Stimulated activated naive CD4-positive, alpha-beta T cell treated with Interleukin-2 at 50 U/mL for 16 hours (primary cell): ENCODE measurements at regions not wholly inside any gene's neighbourhood (a gene's known extent, or its start where the extent isn't known, plus 50 kb on each side); places are given as distances from the start of the nearest gene placed in this dataset.
"Not testable (repeated sequence)": the region's sequence is repeated elsewhere in the genome, so short reads cannot be mapped to it uniquely, and the experiment has no call there.

Experiments used
- DNase-seq: peaks from one replicate; lab custom pipeline; 2025; lab: John Stamatoyannopoulos, UW

DNA sequence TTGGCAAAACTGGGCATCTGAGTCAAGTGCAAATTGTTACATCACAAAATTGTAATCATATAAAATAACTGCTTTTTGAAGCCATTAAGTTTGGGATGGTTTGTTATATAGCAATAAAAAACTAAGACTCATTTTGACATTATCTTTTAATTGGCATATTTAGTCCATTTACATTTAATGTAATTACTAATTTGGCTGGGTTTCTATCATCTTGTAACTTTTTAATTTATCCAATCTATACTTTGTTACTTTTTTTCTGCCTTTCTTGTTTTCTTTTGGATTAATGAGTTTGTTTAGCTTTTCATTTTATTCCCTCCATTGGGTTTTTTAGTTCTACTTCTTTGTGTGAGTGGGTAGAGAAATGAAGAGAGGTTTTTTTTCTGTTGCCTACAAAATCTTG lies 76.3 kb downstream of the DRAM2 start:
- DNase-seq, result no peak

DNA sequence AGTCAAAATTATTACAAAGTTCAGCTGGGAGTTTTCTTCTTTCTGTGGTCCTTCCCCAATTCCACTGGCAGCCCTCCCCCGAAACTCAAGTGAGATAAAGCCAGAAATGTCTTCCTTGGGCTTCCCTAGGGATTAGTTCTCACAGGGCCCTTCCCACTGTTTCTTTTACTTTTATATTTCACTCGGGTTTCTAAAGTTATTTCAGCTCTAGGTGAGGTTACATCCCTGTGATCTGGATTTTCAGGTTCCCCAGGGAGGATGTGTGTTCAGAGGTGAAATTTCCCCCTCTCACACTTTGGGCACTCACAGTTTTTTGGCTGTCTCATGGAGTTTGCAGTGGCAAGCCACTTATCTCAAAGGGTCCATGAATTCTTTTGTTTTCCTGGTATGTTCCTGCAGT lies 77.3 kb downstream of the DRAM2 start:
- DNase-seq, result no peak

DNA sequence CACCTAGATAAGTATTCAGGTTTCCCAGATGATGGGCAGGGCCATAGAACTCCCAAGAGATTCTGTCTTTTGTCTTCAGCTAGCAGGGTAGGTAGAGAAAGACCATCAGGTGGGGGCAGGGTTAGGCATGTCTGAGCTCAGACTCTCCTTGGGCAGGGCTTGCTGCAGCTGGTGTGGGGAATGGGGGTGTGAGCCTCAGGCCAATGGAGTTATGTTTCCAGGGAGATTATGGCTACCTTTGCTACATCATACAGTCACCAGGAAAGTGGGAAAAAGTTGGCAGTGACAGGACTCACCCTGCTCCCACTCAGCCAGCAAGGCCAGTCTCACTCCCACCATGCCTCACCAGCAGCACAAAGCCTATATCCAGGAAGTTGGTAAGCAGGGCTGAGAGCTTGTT lies 77.8 kb downstream of the DRAM2 start:
- no peak for DNase-seq

DNA sequence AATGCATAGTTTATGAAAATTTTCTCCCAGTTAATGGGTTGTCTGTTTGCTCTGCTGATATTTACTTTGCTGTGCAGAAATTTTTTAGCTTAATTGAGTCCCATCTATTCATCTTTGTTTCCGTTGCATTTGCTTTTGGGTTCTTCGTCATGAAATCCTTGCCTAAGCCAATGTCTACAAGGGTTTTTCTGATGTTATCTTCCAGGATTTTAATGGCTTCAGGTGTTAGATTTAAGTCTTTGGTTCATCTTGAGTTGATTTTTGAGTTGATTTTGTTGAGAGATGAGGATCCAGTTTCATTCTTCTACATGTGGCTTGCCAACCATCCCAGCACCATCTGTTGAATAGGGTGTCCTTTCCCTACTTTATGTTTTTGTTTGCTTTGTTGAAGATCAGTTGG lies 85.2 kb downstream of the DRAM2 start:
- DNase-seq, result no peak

DNA sequence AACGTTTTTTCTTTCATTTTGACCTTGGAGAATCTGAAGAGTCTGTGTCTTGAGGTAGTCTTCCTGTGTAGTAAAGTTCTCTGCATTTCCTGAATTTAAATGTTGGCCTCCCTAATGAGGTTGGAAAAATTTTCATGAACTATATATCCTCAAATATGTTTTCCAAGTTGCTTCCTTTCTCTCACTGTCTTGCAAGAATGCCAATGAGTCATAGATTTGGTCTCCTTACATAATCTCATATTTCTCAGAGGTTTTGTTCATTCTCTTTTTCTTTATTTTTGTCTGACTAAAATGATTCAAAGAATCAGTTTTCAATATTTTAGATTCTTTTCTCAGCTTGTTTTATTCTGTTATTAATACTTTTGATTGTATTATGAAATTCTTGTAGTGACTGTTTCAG lies 87.6 kb downstream of the DRAM2 start:
- no peak for DNase-seq

DNA sequence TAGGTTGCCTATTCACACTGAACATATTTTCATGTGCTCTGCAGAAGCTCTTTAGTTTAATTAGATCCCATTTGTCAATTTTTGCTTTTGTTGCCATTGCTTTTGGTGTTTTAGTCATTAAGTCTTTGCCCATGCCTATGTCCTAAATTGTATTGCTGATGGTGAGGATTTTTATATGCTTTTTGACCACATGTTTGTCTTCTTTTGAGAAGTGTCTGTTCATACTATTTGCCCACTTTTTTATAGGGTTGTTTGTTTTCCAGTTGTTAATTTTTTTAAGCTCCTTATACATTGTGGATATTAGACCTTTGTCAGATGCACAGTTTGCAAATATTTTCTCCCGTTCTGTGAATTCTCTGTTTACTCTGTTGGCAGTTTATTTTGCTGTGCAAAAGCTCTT lies 84.5 kb upstream of the LRIF1 start:
- DNase-seq, result not testable (repeated sequence)

DNA sequence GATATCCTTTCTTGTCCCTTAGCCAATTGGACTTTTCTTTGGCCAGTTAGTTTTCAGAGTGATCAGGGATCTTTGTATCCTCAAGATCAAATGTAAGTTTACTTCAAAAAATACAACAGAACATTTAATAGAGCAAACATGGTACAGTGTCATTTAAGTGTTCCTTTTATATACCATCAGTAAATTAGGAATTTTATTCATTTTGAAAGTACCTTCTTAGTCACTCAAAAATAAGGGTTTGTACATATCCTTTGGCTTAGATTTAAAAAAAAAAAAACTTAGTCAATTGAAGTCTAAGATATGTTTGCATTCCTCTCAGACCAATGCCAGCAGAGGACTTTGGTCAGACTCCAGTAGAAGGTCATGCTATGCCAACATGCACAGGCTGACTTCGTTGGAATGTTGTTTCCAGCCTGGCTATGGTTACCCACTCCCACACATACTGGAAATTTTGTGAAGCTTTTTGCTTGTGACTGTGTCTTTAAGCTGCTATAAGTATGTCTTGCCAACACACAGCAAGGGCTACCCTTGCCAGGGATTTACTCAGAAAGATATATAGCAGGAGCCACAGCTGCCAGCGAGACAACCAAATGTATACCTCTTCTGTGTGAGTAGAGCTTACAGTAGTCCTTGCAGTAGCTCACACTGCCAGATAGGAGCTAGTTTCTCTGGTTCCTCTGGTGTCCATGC lies 81.5 kb upstream of the LRIF1 start:
- DNase-seq, result no peak

DNA sequence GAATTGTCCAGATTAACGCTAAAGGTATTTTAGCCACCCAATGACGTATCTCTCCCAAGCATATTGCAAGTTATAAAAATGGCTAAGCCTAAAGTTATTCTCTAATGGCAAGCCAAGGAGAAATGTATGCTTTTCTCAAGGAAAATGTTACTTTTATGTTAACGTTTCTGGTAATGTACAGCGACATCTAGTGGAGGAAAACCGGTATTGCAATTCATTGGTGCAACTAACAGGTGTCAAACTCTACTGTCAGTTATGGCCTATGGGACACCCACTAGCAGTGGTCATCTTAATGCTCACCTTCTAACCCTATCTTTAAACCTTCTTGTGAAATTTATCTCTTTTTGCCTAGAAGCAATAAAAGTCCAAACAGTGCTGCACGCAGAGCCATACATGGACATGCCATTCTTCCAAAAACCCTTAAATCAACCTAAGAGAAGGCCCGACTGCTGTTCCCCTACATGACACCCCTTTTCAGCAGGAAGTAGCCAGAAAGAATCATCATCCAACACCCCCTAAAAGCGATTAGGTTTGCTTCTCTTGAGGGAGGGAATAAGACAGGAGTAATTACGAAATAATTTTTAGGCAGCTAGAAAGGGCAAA lies 68.7 kb upstream of the LRIF1 start:
- no peak for DNase-seq

DNA sequence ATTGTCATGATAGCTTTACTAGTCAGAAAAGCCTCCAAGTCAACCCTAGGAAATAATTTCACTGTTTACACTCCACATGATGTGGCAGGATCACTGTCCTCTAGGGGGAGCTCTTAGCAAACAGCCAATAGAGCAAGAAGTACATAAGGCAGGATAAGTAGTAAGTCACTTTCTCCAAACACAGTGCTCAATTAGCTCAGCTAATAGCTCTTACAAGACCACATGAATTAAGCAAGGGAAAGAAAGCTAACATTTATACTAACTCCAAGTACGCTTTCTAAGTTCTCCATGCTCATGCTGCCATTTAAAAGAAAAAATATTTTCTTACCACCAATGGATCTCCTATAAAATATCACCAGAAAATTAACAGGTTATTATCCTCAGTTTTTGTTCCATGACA lies 66.9 kb upstream of the LRIF1 start:
- DNase-seq, result peak; percentile 33

DNA sequence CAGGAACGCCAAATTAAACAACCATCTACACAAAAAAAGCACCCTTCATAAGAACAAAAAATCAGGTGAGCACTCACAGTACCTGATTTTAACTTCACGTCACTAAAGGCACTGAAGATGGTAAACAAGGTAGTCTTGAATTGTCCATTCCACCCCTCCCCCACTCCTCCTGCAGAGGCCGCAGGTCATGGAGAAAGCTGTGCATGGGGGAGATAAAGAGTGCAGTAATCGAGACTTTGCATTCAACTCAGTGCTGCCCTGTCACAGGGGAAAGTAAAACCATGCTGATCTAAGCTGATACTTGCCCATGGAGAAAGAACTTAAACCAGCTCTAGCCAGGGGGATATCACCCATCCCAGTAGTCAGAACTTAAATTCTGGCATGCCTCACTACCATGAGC lies 61.4 kb upstream of the LRIF1 start:
- DNase-seq, result no peak

DNA sequence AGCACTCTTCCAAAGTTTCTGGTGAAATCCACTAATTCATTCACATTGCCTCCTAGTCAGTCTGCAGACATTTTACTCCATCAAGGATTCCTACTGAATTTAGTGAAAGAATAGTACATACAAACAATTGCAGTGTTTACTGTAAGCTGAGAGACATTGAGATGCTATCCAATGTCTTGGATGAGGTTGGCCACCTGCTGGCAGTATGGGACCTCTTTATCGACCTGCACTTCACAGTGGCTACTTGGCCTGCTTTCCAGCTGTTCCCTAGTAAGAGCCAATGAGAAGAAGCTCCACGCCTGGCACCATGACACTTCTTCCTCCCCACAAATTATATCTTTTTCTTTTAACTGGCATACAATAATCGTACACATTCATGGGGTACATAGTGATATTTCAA lies 51.5 kb upstream of the LRIF1 start:
- no peak for DNase-seq
